Right renal cortex interstitium (tissue), 3 donors: ENCODE measurements at regions not wholly inside any gene's neighbourhood (a gene's known extent, or its start where the extent isn't known, plus 50 kb on each side); places are given as distances from the start of the nearest gene placed in this dataset.

ENCODE experiments used
- DNase-seq, 3 donors: peaks; one replicate each; pipeline ENCODE4 v3.0.0-alpha.2; 2013; ENCODE audit warnings: low read depth in 3 of 3, low spot score in 2 of 3

DNA sequence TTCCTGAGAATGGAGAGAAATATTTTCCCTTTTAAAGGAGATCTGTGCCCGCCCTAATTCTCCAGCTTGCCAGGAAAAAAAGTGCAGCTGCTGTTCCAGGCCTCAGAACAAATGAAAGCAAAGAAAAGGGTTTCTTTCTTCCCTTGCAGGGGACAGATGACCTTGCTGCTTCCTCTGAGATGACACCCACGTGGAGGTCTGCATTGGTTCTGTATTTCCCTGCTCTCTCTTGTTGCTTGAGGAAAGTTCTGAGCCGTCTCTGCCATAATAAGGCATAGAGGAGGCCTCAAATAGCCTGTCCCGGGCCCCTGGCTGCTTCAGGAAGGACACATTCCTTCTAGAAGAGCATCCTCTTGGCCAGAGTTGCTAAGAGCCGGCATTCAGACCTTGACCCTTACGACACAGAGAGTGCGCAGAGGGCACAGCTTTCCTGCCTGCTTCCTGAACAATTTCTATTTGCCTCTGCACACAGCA lies 501.8 kb upstream of the SULF2 start:
- no peak for DNase-seq

DNA sequence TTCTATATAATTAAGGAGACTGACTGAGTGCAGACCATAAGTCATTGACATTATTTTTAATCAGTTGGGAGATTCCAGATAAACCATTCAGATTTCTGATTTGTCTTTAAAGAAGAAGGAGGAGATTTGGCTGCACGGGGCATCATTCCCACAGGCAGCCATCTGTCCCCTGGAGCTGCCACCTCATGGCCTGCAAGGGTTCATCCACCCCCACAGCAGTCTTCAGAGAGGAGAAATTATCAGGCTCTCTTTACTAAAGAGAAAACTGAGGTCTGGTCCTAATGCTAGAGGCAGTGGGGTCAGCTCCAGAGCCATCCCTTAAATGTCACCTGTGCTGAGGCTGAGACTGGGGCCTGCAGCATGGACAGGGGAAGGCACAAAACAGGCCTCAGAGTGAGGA lies 501.3 kb upstream of the SULF2 start:
- DNase-seq: no peak

DNA sequence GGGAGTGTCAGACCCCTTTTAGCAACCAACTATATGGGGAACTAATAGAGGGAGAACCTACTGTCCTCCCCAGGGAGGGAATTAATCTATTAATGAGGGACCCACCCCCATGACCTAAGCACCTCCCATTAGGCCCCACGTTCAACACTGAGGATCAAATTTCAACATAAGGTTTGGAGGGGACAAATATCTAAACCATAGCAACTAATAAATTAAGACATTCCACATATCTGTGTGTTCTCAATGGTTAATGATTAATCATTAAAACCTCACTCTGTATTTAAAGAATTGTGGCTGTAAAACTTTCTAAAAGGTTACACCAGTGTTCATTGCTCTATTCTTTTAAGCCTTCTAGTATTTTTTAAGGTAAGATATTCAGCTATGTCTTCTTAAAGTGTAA lies 500.4 kb upstream of the SULF2 start:
- DNase-seq: no peak

DNA sequence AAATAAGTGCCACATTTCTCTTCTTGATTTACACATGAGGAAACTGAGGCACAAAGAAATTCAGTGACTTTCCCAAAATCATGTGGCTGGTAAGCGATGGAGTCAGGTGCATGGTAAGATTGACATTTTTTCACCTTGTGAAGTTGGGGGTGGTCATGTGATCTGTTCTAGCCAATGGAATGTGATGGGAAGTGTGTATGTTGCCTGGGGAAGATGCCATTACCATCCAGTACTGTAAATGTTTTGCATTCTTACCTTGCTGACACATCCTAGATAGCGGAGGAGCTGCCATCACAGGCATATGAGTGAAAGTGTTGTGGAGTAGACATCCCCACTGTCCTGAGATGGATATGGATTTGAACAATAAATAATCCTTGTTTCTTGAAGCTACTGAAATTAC lies 499.6 kb upstream of the SULF2 start:
- no peak for DNase-seq

DNA sequence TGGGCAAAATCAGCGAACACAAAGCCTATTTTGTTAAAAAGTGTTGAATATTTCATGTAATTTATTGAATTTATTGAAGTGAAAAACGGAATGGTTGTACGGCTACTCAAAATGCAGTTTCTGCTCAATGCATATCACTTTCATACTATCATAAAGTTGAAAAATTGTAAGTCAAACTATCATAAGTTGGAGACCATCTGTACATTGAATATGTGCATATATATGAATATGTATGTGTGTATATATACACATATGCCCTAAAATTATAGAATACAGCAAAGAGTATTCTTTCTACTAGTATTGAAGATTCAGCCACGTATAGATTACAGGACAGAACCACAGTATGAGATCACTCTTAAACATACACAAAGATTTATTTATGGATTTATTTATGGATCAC lies 499.0 kb upstream of the SULF2 start:
- DNase-seq: no peak

DNA sequence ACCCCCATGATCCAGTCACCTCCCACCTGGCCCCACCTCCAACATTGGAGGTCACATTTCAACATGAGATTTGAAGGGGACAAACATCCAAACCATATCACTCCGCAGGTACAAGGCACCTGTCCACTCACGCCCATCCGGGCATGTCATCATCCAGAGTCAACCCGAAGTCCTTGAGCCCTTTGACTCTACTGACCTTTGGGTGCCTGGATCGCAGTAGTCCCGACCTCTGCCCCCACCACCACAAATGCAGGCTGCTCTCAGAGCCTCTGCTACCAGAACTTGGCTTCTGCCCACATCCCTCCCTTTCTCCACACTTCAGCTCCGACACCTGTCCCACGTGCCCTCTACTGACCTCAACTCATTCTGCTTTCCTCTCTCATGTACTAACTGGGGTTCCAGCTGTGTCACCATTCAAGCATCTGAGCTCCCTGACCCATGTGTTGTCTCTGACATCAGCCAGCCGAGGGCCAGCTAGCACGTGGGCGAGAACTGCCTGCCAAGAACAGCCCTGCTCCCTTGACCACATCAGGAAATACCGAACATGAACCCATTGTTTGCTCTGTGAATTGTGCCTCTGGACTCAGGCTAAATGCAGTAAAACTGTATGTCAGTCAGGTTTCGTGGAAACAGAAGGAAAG lies 498.3 kb upstream of the SULF2 start:
- no peak for DNase-seq

DNA sequence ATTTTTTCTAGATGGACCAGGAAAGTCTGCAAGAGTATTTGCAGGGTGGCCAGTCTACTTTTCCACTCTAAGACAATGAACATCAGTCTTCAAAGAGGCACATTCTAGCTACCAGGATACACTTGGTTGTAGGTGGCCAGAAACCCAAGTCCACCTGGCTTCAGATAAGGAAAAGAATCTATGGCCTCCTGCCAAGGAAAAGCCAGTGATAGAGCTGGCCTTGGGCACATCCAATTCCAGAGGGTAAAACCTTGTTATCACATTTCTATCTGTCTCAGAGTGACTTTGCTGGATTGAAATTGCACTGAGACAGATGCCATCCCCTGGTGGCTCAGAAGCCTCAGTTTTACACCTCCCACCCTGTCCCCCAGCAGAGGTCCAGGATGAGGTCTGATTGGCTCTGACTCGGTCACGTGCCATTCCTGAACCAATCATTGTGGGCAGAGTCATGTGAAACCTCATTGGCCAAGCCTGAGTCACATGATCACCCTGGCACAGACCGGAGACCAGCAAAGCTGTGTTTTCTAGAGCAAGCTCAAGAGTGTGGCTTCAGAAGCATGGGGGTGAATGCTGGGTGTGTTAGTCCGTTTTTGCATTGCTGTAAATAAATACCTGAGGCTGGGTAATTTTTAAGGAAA lies 497.4 kb upstream of the SULF2 start:
- DNase-seq: no peak

DNA sequence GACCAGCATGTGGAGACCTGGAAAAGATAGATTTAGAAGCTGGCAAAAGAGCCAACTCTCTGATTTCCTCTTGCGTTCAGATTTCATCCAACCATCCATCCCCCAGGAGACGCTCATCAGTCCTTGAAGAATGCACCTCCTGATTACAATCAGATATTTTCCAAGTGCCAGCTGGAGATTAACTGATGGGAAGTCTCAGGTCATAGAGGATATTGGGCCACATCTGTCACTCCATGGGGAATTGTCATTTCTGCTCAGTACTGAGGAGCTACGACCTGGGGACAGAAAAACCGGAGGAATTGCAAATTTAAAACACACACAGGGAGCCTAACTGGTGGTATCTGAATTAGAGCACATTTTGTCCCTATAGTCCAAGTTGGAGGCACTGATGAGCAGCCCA lies 496.2 kb upstream of the SULF2 start:
- no peak for DNase-seq

DNA sequence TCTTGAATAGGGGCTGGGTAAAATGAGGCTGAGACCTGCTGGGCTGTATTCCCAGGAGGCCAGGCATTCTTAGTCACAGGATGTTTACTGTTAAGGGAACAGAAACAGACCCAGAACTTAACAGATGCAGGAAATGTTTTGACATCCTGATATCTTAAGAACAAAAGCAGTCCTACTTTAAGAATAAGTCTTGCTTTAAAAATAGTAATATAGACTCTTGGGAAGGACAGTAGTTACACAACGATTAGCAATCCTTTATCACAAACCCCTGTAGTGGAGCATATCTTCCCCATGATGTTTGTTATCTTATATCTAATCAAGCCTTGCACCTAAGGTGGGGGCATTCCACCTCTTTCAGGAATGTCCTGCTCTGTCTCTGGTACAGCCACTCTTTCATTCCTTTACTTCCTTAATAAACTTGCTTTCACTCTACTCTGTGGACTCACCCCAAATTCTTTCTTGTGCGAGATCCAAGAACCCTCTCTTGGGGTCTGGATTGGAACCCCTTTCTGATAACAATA lies 493.7 kb upstream of the SULF2 start:
- DNase-seq: no peak

DNA sequence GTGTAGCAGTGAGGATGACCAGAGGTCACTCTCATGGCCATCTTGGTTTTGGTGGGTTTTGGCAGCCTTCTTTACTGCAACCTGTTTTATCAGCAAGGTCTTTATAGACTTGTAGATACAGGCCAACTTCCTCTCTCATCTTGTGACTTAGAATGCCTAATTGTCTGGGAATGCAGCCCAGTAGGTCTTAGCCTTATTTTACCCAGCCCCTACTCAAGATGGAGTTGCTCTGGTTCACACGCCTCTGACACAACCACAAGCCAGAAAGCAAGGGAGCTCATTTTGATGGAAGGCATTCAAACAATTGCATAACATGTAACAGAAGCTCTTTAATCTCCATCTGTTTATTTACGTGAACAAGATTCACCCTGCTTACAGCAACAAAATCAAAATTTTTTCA lies 492.0 kb upstream of the SULF2 start:
- no peak for DNase-seq

DNA sequence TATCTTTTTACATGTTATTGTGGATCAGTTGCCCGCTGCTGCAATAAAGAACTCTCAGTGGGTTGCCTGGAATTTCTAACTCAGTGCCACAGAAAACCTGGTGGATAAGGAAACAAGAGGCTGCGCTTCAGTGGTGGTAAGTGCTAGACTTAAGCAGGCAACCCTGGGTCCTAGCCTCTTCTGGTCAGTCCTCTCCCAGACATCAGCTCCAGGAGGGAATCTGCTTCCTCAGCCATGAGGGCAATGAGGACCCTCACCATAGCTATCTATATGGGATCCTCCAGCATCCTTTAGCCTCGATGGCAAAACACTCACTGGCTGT lies 490.7 kb upstream of the SULF2 start:
- DNase-seq: no peak

DNA sequence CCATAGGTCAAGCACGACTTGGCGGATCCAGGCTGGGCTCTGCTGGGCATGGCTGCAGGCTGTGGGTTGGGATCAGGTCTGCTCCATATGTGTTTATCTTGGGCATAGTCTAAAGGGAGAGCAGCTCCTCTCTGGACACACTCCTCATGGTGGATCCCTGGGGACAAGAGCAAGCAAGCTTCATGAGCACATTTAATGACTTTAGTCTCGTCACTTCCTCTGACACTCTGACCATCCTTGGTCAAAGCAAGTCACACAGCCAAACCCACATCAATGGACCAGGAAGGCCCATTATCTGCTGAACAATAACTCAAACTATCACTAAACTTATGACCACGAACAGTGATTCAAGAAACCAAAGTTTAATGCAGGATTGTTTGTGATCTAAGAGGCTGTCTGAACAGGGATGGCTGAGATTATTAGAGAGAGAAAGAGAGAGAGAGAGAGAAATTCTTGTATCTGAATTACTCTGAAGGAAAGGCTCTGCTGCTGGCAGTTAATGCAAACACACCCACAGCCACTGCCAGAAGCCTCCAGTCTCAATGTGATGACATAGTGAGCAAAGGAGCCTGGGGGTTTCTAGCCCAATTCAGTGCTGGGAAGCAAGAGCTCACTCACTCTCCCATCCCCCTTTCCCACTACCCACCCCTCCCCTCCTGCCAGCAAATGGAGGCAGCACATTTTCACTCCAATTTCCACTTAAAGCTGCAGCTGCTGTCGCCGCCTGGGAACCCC lies 490.2 kb upstream of the SULF2 start:
- no peak for DNase-seq

DNA sequence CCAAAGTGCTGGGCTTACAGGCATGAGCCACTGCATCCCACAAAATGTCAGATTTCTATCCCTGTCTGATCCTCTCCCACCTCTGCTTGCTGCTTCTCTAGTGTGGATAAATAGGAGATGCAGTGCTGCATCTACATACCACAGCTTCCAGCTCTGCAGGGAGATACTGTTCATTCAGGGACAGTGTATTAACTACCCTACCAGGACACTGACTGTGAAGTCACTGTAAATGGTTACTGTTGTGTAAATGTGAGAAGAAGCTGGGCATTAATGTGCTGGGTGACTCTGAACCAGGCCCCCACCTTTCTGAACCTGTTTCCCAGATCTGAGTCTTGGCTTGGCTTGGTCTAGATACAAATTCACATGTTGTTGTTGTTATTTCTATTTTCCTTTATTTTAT lies 488.6 kb upstream of the SULF2 start:
- DNase-seq: no peak

DNA sequence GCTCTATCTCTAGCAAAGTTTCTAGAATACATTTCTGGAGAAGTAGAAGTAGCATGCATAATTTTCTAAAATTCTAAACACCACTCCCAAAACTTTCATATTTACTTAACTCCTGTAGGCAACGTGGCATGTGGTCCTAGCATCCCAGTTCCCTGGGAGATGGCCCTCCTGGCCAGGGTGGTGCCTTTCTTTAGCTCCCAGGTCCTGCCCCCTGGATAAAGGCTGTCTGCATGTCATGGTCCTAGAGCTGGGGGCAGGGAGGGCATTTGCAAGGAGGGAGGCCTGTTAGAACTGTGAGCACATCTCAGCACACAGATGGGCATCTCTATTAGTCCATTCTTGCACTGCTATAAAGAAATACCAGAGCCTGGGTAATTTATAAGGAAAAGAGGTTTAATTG lies 485.6 kb upstream of the SULF2 start:
- no peak for DNase-seq

DNA sequence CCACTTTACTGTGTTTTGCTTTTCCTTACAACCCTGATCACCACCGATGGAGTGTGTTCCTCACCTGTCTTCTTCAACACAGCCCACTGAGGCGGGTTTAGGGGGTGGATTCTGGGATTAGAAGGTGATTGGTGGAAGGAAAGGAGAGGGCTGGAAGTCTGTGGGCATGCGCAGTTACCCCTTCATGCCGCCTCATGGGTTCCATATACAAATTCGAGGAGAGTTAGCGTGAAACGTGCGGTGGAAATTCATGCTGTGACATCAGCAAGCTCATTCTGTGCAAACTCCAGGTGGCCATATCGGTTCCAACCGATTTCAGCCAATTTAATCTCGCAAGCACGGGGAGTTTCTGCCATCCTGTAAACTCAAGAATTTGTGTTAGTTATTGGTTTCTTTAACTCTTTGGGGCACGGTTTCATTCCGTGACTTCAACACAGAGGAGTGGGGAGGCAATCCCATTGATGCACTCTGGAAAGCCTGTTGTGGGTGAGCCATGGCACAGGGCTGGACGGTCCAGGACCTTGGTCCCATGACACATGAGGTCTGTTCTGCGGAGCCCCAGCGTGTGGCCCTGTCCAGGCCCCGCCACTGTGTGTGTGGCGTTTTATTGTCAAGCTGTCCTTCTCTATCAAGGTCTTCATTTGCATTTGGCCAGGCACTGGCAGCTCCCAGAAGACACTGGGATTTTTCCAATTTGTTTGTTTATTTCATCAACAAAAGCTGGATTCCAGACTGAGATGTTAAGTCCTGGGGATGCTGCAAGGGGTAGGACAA lies 482.8 kb upstream of the SULF2 start:
- DNase-seq: no peak

DNA sequence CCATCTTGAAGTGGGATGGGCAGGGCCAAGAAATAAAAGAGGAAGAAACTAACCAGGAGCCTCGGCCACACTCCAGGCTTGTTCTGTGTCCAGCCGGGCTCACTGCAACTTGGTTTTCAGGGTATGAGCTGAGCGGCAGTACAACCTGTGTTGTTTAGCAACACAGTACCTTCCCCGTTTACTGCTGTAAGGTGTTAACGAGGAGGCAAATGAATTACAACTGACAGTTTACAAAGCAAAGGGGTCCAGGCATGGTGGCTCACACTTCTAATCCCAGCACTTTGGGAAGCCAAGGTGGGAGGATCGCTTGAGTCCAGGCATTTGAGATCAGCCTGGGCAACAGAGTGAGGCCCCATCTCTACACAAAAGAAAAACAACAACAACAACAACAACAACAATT lies 481.3 kb upstream of the SULF2 start:
- DNase-seq: no peak

DNA sequence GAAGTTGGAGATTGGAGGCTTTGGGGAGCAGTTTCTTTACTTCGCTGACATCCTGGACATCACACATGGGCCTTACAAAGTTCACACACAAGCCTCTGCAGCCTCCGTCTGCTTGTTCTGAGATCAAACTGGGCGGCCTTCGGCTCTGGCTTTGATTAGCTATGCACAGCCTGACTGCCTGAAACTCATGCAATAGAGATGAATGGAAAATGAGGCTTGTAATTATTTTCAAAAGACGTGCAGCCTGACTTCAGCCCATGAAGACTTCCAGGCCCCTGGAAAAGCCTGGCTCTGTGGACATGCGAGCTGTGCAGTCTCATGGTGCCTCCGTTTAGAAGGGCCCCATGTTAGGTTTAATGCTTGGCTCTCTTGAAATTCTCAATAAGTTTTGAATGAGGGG lies 480.5 kb upstream of the SULF2 start:
- no peak for DNase-seq

DNA sequence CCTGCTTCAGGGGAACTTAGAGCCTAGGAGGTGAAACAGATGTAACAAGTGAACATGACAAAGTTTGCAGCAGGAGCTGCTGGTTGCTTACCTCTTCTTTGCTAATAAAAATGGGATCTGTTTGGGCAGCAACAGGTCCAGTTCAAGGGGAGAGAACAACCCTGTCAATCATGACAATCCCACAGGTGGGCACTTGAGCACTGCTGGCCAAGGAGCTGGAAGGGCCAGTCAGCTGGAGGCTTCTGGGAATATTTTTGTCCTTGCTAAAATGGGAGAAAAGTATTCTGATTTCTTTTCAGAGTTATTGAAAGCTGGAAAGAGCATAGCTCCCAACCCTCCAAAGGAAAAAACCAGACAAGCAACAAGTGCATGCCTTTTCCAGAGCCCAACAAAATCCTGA lies 477.7 kb upstream of the SULF2 start:
- DNase-seq: no peak

DNA sequence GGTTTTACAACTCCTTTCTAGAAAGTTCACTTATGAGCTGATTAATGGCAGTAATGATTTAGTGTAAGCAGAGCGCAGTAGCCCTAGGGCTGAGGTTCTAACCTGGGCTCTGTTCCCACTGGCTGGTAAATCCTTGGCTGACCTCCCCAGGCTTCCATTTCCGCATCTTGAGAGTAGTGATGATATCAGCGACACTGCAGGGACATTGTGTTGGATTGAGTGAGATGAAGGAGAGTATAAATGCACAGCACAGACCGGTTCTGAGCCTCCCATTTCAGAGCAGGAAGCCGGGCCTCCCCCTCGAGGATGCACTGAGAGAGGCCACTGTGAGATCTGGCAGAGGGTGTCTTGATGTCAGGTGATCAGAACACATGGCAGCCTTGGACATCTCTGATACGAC lies 477.2 kb upstream of the SULF2 start:
- DNase-seq: no peak

DNA sequence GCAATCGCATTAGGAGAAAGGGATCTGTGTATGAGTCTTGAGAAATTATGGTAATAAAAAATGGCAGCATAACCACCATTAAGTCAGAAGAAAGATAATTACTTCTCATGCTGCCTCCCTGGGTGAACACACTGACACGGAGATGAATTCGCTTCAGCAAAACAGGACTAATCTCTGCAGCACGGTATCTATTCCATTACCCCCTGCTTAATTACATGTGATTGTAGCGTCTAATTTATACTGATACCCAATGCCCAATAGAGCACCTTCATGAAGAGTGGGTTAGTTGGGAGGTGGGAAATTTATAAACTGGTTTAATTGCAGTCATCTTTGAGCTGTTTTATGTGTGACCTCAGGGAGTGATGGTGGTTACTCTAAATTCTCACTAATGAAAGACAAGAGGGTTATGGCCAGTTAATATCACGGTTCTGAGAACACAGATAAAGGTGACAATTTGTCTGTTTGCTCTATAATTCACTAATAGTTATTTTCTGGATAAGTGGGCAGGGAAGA lies 476.2 kb upstream of the SULF2 start:
- no peak for DNase-seq

DNA sequence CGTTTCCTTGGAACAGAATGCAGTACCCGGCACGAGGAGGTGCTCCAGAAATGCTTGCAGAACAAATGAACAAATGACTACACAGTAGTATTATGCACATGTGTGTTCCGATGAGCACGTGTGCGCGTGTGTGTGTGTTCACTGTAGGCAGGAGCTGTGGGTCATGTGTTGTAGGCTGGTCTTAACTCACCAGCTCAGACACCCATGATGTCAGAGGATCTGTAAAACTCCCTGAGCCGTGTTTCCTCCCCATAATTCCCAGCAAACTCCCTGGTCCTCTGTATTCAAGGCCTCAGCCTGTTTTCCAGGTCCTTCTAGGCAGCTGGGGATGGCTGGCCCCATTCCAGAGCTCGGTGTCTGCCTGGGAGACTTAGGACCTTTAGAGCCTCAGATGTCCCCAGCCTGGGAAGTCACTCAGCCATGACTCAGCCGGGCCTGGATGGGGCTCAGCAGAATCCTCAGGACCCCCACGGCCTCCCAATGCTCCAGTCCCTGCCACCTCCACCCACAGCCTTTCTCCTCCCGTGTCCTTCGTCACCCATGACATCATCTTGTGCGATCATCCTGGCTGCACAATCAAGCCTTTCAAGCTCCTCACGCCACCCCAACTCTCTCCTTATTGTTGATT lies 475.0 kb upstream of the SULF2 start:
- no peak for DNase-seq
